ENCODE measurements at regions not wholly inside any gene's neighbourhood (a gene's known extent, or its start where the extent isn't known, plus 50 kb on each side); places are given as distances from the start of the nearest gene placed in this dataset.

GRCh38 chrX:137101273-137101990 is 67.6 kb upstream of the GPR101 start:
- no peaks in the 10 kb centered on the region for H3K27me3 Mint-ChIP-seq
- H3K4me3 Mint-ChIP-seq = no peak overlapping the region
- CTCF ChIA-PET = no interaction called here
- intact Hi-C loops (cut with micrococcal nuclease) = no loop called here
- no peak for TF ChIP-seq CTCF (IDR thresholded peaks at IDR 0.05)
- no peaks in the 10 kb centered on the region for H3K9me3 Mint-ChIP-seq
- H3K4me1 Mint-ChIP-seq = no peaks in the 10 kb centered on the region
- no peaks in the 10 kb centered on the region for H3K36me3 Mint-ChIP-seq (ENCODE audit: low read depth)
- POLR2A ChIA-PET = no interaction called here
- DNase-seq (no peak), ATAC-seq (ENCODE audit: low read depth) (no peak)
- H3K27ac Mint-ChIP-seq = no peak overlapping the region
